Endothelial cell of umbilical vein (primary cell): ENCODE measurements at regions not wholly inside any gene's neighbourhood (a gene's known extent, or its start where the extent isn't known, plus 50 kb on each side); places are given as distances from the start of the nearest gene placed in this dataset.

Experiments
- POLR2AphosphoS5 ChIP-seq: IDR thresholded peaks from 2 replicates; pipeline ENCODE4 v1.6.1; 2012; ENCODE audit warnings: low read depth, mild to moderate bottlenecking, control low read depth, low read length, moderate library complexity; ENCODE audit not compliant: insufficient read depth
- TF ChIP-seq, protein P1 (sequence below), 2 donors: IDR thresholded peaks; 1 replicate in 1 of 2; 2 replicates in 1 of 2; pipeline ENCODE4 v1.5.1; 2011; ENCODE audit warnings: low read length in 2 of 2, mild to moderate bottlenecking in 2 of 2, moderate library complexity in 2 of 2, control low read depth in 1 of 2, inconsistent platforms in 1 of 2, low read depth in 1 of 2; ENCODE audit not compliant: insufficient read depth in 1 of 2; ENCODE audit errors: extremely low read depth in 1 of 2

DNA sequence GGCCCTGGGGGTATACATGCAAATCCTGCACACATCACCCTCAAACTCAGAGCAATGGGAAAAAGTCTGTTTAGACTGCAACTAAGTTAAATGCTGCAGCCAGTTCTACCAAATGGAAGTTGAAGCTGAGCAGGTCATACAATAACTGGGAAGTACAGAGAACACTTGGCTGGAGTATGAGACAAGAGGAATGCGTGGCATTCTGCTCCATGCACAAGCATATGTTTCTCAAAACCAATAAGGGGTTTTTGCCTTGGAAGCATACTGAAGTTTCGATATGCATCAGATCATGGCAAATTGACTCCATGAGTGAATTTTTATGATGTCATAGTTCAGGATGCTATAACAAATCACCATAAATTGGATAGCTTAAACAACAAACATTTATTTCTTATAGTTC lies 193.8 kb downstream of the COL12A1 start:
- no peak for TF ChIP-seq POLR2AphosphoS5
- TF ChIP-seq, protein P1, sequence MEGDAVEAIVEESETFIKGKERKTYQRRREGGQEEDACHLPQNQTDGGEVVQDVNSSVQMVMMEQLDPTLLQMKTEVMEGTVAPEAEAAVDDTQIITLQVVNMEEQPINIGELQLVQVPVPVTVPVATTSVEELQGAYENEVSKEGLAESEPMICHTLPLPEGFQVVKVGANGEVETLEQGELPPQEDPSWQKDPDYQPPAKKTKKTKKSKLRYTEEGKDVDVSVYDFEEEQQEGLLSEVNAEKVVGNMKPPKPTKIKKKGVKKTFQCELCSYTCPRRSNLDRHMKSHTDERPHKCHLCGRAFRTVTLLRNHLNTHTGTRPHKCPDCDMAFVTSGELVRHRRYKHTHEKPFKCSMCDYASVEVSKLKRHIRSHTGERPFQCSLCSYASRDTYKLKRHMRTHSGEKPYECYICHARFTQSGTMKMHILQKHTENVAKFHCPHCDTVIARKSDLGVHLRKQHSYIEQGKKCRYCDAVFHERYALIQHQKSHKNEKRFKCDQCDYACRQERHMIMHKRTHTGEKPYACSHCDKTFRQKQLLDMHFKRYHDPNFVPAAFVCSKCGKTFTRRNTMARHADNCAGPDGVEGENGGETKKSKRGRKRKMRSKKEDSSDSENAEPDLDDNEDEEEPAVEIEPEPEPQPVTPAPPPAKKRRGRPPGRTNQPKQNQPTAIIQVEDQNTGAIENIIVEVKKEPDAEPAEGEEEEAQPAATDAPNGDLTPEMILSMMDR (IDR thresholded peaks at IDR 0.05; ENCODE audit: extremely low read depth in 1 of 2, insufficient read depth in 1 of 2, low read depth in 1 of 2, low read length in 2 of 2): no peak
